ENCODE measurements at regions not wholly inside any gene's neighbourhood (a gene's known extent, or its start where the extent isn't known, plus 50 kb on each side); places are given as distances from the start of the nearest gene placed in this dataset.

DNA sequence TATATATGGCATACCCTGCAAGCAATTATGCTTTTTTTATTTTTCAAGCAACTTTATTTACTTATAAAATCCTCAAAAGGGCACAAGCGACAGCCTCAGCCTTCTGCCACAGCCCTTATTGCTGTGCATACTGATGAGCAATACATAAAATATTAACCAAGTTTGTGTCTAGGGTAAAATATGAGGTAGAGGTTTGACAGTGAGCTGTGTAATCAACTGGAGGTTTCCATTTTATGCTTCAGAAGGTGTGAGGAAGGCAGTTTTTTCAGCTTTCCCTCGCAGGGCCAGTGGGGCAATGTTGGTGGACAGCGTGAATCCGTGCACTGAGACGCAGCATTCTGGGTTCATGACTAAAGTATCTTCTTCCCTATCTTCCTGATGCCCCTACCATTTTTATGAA lies 310.4 kb downstream of the IRS2 start:
- intact Hi-C loops (cut with micrococcal nuclease): no loop called here
- Histone ChIP-seq H3K27ac (ENCODE audit: low read depth, low read length) (no peak overlapping the region), H3K36me3 (ENCODE audit: insufficient read depth, low read length) (no peaks in the 10 kb centered on the region), H3K27me3 (ENCODE audit: insufficient read depth, low read length) (no peaks in the 10 kb centered on the region), H3K4me3 (ENCODE audit: low read length in 2 of 2) (no peak overlapping the region), H3K4me1 (ENCODE audit: insufficient read depth, low read length) (no peaks in the 10 kb centered on the region), H3K9me3 (ENCODE audit: control insufficient read depth in 1 of 2, low read length in 2 of 2) (no peaks in the 10 kb centered on the region)
- CTCF ChIA-PET (ENCODE audit: partially characterized antibody): no interaction called here
- Mint-ChIP-seq H3K4me3 (no peak overlapping the region), H3K4me1 (no peaks in the 10 kb centered on the region), H3K27ac (no peak overlapping the region), H3K9me3 (no peaks in the 10 kb centered on the region), H3K27me3 (peaks cover 3 to 5% of the 10 kb centered on the region in 2 donors), H3K36me3 (no peaks in the 10 kb centered on the region)
- DNase-seq: no peak
- POLR2A ChIA-PET (ENCODE audit: partially characterized antibody): no interaction called here

- Mint-ChIP-seq H3K36me3 (no peaks in the 10 kb centered on the region), H3K4me3 (no peak overlapping the region), H3K4me1 (no peaks in the 10 kb centered on the region), H3K9me3 (peaks cover 0 to 20% (median 13%) of the 10 kb centered on the region in 8 donors), H3K27ac (no peak overlapping the region), H3K27me3 (peaks cover 0 to 2% of the 10 kb centered on the region in 2 donors)
- Histone ChIP-seq H3K4me3 (ENCODE audit: low read length in 2 of 2) (no peak overlapping the region), H3K4me1 (ENCODE audit: insufficient read depth, low read length) (no peaks in the 10 kb centered on the region), H3K27ac (ENCODE audit: low read depth, low read length) (no peak overlapping the region), H3K9me3 (ENCODE audit: control insufficient read depth in 1 of 2, low read length in 2 of 2) (no peaks in the 10 kb centered on the region), H3K27me3 (ENCODE audit: insufficient read depth, low read length) (no peaks in the 10 kb centered on the region), H3K36me3 (ENCODE audit: insufficient read depth, low read length) (no peaks in the 10 kb centered on the region)
- intact Hi-C loops (cut with micrococcal nuclease): no loop called here
- CTCF ChIA-PET (ENCODE audit: partially characterized antibody): interaction anchor here (1.7 kb wide), 1 partner anchor 81 kb away, joined by 3 read pairs; no protein-coding TSS in a partner anchor
- DNase-seq: no peak
- POLR2A ChIA-PET (ENCODE audit: partially characterized antibody): no interaction called here
These were observed 318.3 kb downstream of the IRS2 start for GRCh38 chr13:109468123-109468522.

- peaks cover 1 to 40% (median 25%) of the 10 kb centered on the region in 8 donors for H3K9me3 Mint-ChIP-seq
- CTCF ChIA-PET (ENCODE audit: partially characterized antibody): no interaction called here
- H3K27ac Mint-ChIP-seq: no peak overlapping the region
- Histone ChIP-seq H3K4me3 (ENCODE audit: low read length in 2 of 2) (no peak overlapping the region), H3K27me3 (ENCODE audit: insufficient read depth, low read length) (no peaks in the 10 kb centered on the region), H3K27ac (ENCODE audit: low read depth, low read length) (no peak overlapping the region), H3K36me3 (ENCODE audit: insufficient read depth, low read length) (no peaks in the 10 kb centered on the region), H3K4me1 (ENCODE audit: insufficient read depth, low read length) (no peaks in the 10 kb centered on the region), H3K9me3 (ENCODE audit: control insufficient read depth in 1 of 2, low read length in 2 of 2) (no peaks in the 10 kb centered on the region)
- intact Hi-C loops (cut with micrococcal nuclease): no loop called here
- H3K27me3 Mint-ChIP-seq: peaks cover 0 to 2% of the 10 kb centered on the region in 2 donors
- H3K4me3 Mint-ChIP-seq: no peak overlapping the region
- no peaks in the 10 kb centered on the region for H3K4me1 Mint-ChIP-seq
- no peaks in the 10 kb centered on the region for H3K36me3 Mint-ChIP-seq
- POLR2A ChIA-PET (ENCODE audit: partially characterized antibody): no interaction called here
- no peak for DNase-seq
These were observed 321.2 kb downstream of the IRS2 start for GRCh38 chr13:109465148-109465547.

- H3K27ac Mint-ChIP-seq: no peak overlapping the region
- no peaks in the 10 kb centered on the region for H3K4me1 Mint-ChIP-seq
- H3K4me3 Mint-ChIP-seq: no peak overlapping the region
- Histone ChIP-seq H3K27me3 (ENCODE audit: insufficient read depth, low read length) (no peaks in the 10 kb centered on the region), H3K4me1 (ENCODE audit: insufficient read depth, low read length) (no peaks in the 10 kb centered on the region), H3K27ac (ENCODE audit: low read depth, low read length) (no peak overlapping the region), H3K9me3 (ENCODE audit: control insufficient read depth in 1 of 2, low read length in 2 of 2) (no peaks in the 10 kb centered on the region), H3K4me3 (ENCODE audit: low read length in 2 of 2) (no peak overlapping the region), H3K36me3 (ENCODE audit: insufficient read depth, low read length) (no peaks in the 10 kb centered on the region)
- CTCF ChIA-PET (ENCODE audit: partially characterized antibody): no interaction called here
- H3K27me3 Mint-ChIP-seq: peaks cover 7 to 10% of the 10 kb centered on the region in 2 donors
- no peak for DNase-seq
- H3K36me3 Mint-ChIP-seq: no peaks in the 10 kb centered on the region
- intact Hi-C loops (cut with micrococcal nuclease): no loop called here
- POLR2A ChIA-PET (ENCODE audit: partially characterized antibody): no interaction called here
- peaks cover 0 to 3% (median 0%) of the 10 kb centered on the region in 8 donors for H3K9me3 Mint-ChIP-seq
These were observed 332.0 kb downstream of the IRS2 start for GRCh38 chr13:109454167-109454917.

GRCh38 chr13:109451726-109452125 lies 334.7 kb downstream of the IRS2 start:
- Mint-ChIP-seq H3K36me3 (no peaks in the 10 kb centered on the region), H3K4me3 (no peak overlapping the region), H3K27ac (no peak overlapping the region), H3K27me3 (peaks cover 5 to 7% of the 10 kb centered on the region in 2 donors), H3K4me1 (no peaks in the 10 kb centered on the region), H3K9me3 (peaks cover 0 to 3% (median 0%) of the 10 kb centered on the region in 8 donors)
- no peaks in the 10 kb centered on the region for H3K4me1 ChIP-seq (ENCODE audit: insufficient read depth, low read length)
- intact Hi-C loops (cut with micrococcal nuclease): no loop called here
- H3K27me3 ChIP-seq (ENCODE audit: insufficient read depth, low read length): no peaks in the 10 kb centered on the region
- no peaks in the 10 kb centered on the region for H3K9me3 ChIP-seq (ENCODE audit: control insufficient read depth in 1 of 2, low read length in 2 of 2)
- ChIA-PET POLR2A (ENCODE audit: partially characterized antibody) (no interaction called here), CTCF (ENCODE audit: partially characterized antibody) (no interaction called here)
- no peaks in the 10 kb centered on the region for H3K36me3 ChIP-seq (ENCODE audit: insufficient read depth, low read length)
- H3K27ac ChIP-seq (ENCODE audit: low read depth, low read length): no peak overlapping the region
- H3K4me3 ChIP-seq (ENCODE audit: low read length in 2 of 2): no peak overlapping the region
- DNase-seq: no peak

DNA sequence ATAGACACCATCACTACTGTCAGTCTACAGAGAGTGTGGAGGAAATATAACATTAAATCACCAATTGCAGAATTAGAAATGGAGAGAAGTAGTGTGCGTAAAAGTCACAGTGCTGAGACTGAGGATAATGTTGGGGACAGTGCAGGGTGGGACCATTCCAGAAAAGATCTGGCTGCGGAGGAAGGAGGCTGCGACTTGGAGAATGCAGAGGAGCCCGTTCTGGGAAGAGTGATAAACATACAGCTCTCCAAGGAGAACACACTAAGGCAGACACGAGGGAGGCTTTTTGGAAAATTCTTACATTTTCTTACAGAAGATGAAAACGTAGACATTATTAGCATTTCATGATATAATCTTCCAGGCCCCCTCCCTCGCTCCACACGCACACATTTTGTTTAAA lies 337.8 kb downstream of the IRS2 start:
- Histone ChIP-seq H3K27ac (ENCODE audit: low read depth, low read length) (no peak overlapping the region), H3K4me3 (ENCODE audit: low read length in 2 of 2) (no peak overlapping the region), H3K4me1 (ENCODE audit: insufficient read depth, low read length) (no peaks in the 10 kb centered on the region), H3K36me3 (ENCODE audit: insufficient read depth, low read length) (no peaks in the 10 kb centered on the region), H3K27me3 (ENCODE audit: insufficient read depth, low read length) (no peaks in the 10 kb centered on the region), H3K9me3 (ENCODE audit: control insufficient read depth in 1 of 2, low read length in 2 of 2) (no peaks in the 10 kb centered on the region)
- intact Hi-C loops (cut with micrococcal nuclease): no loop called here
- Mint-ChIP-seq H3K27ac (no peak overlapping the region), H3K4me3 (no peak overlapping the region), H3K9me3 (peaks cover 0 to 9% (median 1%) of the 10 kb centered on the region in 8 donors), H3K36me3 (no peaks in the 10 kb centered on the region), H3K4me1 (no peaks in the 10 kb centered on the region), H3K27me3 (peaks cover 3 to 11% of the 10 kb centered on the region in 2 donors)
- DNase-seq: no peak
- ChIA-PET CTCF (ENCODE audit: partially characterized antibody) (no interaction called here), POLR2A (ENCODE audit: partially characterized antibody) (no interaction called here)

DNA sequence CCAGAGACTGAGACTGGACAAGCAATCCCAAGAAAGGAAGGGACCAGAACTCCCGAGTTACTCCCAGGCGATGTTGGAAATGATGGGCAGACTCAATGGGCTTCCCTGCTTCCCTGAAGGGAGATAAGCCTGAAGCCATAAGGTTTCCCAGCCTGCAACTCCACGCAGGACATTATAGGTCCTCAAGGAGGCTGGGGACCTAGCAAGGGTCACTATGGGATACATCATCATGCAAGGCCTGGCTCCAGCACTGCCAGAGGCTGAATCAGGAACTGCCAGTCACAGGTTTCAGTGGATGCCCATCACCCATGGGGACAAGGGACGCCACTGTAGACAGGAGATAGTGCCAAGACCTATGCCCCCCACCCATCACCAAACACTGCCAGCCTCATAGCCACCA lies 338.7 kb downstream of the IRS2 start:
- peaks cover 3 to 11% of the 10 kb centered on the region in 2 donors for H3K27me3 Mint-ChIP-seq
- POLR2A ChIA-PET (ENCODE audit: partially characterized antibody): no interaction called here
- H3K4me1 ChIP-seq (ENCODE audit: insufficient read depth, low read length): no peaks in the 10 kb centered on the region

More for the DNA sequence above, 338.7 kb downstream of the IRS2 start:
- H3K36me3 Mint-ChIP-seq: no peaks in the 10 kb centered on the region
- CTCF ChIA-PET (ENCODE audit: partially characterized antibody): no interaction called here
- no peak overlapping the region for H3K4me3 ChIP-seq (ENCODE audit: low read length in 2 of 2)
- H3K4me1 Mint-ChIP-seq: no peaks in the 10 kb centered on the region
- DNase-seq: no peak
- no peaks in the 10 kb centered on the region for H3K27me3 ChIP-seq (ENCODE audit: insufficient read depth, low read length)
- H3K9me3 ChIP-seq (ENCODE audit: control insufficient read depth in 1 of 2, low read length in 2 of 2): no peaks in the 10 kb centered on the region
- H3K36me3 ChIP-seq (ENCODE audit: insufficient read depth, low read length): no peaks in the 10 kb centered on the region
- intact Hi-C loops (cut with micrococcal nuclease): no loop called here
- H3K27ac ChIP-seq (ENCODE audit: low read depth, low read length): no peak overlapping the region
- peaks cover 0 to 15% (median 4%) of the 10 kb centered on the region in 8 donors for H3K9me3 Mint-ChIP-seq
- no peak overlapping the region for H3K27ac Mint-ChIP-seq
- H3K4me3 Mint-ChIP-seq: no peak overlapping the region

Measured in CD4-positive, alpha-beta memory T cell (primary cell).